Activated naive CD4-positive, alpha-beta T cell treated with anti-CD3 and anti-CD28 coated beads, Interleukin-2, amount 10 ng/mL, durations not matched to agents 7 days and 5 days (primary cell): ENCODE measurements at regions not wholly inside any gene's neighbourhood (a gene's known extent, or its start where the extent isn't known, plus 50 kb on each side); places are given as distances from the start of the nearest gene placed in this dataset.
"Not testable (repeated sequence)": the region's sequence is repeated elsewhere in the genome, so short reads cannot be mapped to it uniquely, and the experiment has no call there.

Experiments used
- CTCF ChIA-PET: fragments of 350-600 bp; sonication (Branson Sonifier 250); formaldehyde crosslinking; loops from one replicate; lab custom pipeline; 2021; ENCODE audit warnings: antibody characterized with exemption; lab: Charles Lee
- DNase-seq: peaks from one replicate; pipeline ENCODE4 v3.0.0-alpha.2; 2020
- H3K27ac Mint-ChIP-seq: one replicate; pipeline ENCODE4 v1.8.0; 2021; ENCODE audit warnings: mild to moderate bottlenecking, moderate library complexity, mixed read lengths
- H3K27me3 Mint-ChIP-seq: one replicate; pipeline ENCODE4 v1.8.0; 2021; ENCODE audit warnings: mild to moderate bottlenecking, mixed read lengths
- H3K36me3 Mint-ChIP-seq: one replicate; pipeline ENCODE4 v1.8.0; 2021; ENCODE audit warnings: mixed read lengths
- H3K4me1 Mint-ChIP-seq: one replicate; pipeline ENCODE4 v1.8.0; 2021; ENCODE audit warnings: mixed read lengths
- H3K4me3 Mint-ChIP-seq: one replicate; pipeline ENCODE4 v1.8.0; 2021; ENCODE audit warnings: mild to moderate bottlenecking, moderate library complexity, mixed read lengths
- H3K9me3 Mint-ChIP-seq: one replicate; pipeline ENCODE4 v1.8.0; 2021; ENCODE audit warnings: mixed read lengths

DNA sequence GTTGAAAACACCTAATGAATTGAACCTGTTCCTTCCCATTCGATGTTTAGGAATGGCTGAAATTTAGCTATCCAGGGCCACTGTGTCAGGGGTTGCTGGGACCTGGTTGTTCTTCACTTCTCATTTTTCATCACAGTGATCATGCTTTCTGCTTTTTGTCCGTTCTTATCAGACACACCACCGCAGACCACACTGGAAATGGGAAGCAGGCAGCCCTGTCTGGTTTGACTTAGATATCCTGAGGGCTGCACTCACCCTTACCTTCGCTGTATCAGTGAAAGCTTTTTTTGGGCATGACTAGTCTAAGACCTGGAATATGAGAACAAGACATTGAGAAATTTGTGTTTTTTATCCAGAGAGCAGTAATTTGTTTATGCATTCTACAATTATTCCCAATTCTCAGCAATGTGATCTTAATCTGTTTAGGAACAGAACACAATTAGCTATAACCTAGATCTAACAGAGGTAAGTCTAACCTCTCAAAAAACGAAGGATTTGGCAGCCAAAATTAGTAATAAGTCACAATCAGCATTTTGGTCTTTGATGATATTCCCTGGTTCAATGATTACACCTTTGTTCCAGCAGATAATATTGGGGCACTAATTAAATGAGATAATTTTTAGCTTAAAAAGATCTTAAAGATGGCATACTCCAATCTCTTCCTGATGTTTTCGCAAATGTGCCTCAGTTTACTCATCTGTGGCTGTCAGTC lies 126.0 kb upstream of the GOT2 start:
- CTCF ChIA-PET, result no interaction called here
- H3K27ac Mint-ChIP-seq, result no peak overlapping the region
- no peaks in the 10 kb centered on the region for H3K36me3 Mint-ChIP-seq
- H3K4me1 Mint-ChIP-seq, result no peaks in the 10 kb centered on the region
- H3K9me3 Mint-ChIP-seq, result no peaks in the 10 kb centered on the region
- no peak overlapping the region for H3K4me3 Mint-ChIP-seq
- no peaks in the 10 kb centered on the region for H3K27me3 Mint-ChIP-seq
- no peak for DNase-seq

DNA sequence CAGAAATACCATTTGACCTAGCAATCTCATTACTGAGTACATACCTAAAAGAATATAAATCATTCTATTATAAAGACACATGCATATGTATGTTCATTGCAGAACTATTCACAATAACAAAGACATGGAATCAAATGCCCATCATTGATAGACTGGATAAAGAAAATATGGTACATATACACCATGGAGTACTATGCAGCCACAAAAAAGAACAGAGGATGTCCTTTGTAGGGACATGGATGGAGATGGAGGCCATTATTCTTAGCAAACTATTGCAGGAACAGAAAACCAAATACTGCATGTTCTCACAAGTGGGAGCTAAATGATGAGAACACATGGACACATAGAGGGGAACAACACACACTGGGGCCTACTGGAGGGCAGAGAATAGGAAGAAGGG lies 124.5 kb upstream of the GOT2 start:
- CTCF ChIA-PET, DNase-seq, H3K4me3 Mint-ChIP-seq, H3K27me3 Mint-ChIP-seq, H3K9me3 Mint-ChIP-seq, H3K4me1 Mint-ChIP-seq, H3K36me3 Mint-ChIP-seq, H3K27ac Mint-ChIP-seq: not testable (repeated sequence)

DNA sequence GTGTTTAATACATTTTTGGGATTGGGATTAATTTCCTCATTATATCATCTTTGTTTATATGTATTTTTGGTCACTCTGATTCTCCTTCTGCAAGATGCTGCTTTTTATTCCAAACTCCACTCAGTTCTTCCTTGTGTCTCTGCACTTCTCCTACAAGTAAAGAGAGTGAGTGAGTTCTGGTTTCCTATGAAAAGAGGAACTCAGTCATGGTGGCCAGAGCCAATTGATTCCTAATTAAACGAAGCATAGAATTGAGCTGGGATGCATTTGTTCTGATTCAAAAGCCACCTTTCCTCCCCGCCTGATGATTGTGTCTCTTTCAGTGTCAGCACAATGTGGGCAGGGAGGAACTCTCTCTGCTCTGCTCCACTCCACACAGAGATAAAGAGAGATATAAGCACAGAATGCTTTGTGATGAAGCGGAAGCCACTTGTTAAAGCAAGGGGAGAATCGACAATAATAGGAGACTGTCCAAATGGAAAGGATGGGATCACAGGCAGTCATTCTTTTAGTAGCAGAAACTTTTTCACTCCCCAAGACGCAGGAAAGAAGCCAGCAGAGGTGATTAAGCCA lies 121.3 kb upstream of the GOT2 start:
- Mint-ChIP-seq H3K27ac (no peak overlapping the region), H3K27me3 (no peaks in the 10 kb centered on the region), H3K4me3 (no peak overlapping the region), H3K36me3 (no peaks in the 10 kb centered on the region), H3K4me1 (no peaks in the 10 kb centered on the region), H3K9me3 (no peaks in the 10 kb centered on the region)
- no peak for DNase-seq
- CTCF ChIA-PET, result no interaction called here

GRCh38 chr16:58853854-58854791 lies 120.0 kb upstream of the GOT2 start:
- DNase-seq, result no peak
- Mint-ChIP-seq H3K27me3 (no peaks in the 10 kb centered on the region), H3K27ac (no peak overlapping the region), H3K9me3 (no peaks in the 10 kb centered on the region), H3K4me3 (no peak overlapping the region), H3K36me3 (no peaks in the 10 kb centered on the region), H3K4me1 (no peaks in the 10 kb centered on the region)
- CTCF ChIA-PET, result no interaction called here

DNA sequence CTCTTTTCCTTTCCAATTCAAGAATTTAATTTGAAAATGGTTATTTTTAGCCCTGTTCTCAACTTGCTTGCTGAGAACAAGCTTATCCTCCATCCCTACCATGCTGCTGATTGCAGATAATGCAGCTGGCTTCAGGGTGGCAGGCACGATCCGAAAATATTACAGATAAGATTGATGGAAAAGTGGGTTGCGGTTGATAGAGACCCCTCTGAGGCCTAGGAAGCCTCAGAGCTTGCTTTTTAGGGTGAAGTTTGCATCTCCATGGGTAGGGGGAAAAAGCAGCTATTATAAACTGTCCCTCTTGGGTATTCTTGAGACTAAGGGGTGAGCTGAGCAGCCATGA lies 116.5 kb upstream of the GOT2 start:
- CTCF ChIA-PET, result no interaction called here
- no peaks in the 10 kb centered on the region for H3K36me3 Mint-ChIP-seq
- no peak for DNase-seq
- no peaks in the 10 kb centered on the region for H3K9me3 Mint-ChIP-seq
- H3K27me3 Mint-ChIP-seq, result no peaks in the 10 kb centered on the region
- H3K27ac Mint-ChIP-seq, result no peak overlapping the region
- H3K4me3 Mint-ChIP-seq, result no peak overlapping the region
- no peaks in the 10 kb centered on the region for H3K4me1 Mint-ChIP-seq

DNA sequence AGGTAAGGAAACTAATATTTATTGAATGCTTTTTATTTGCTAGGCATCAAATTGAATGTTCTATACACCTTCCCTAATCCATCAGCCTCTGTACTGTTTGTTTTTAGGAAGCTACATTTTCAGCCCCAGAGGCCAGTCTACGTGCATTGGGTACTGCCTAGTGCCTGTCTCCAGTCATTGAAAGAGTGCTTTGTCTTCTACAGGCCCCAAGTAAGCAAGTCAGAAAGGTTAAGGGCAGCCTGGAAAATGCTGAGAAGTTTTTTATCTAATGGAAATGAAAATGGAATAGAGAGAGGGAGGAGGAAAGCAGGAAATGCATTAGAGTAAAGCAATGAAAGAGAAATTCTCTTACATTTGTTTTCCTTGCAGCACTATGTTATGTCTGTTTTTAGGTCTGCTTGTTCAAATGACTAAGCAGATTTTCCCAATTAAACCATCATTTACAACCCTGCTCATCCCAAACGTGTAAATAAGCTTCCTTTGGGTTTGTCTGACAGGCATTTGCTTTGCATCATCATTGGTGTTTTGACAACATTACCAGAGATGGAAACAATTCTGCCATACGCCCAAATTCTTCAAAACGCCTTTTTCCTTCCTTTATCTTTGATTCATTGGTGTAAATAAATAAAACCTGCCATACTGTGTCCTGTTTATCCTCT lies 116.0 kb upstream of the GOT2 start:
- H3K36me3 Mint-ChIP-seq, result no peaks in the 10 kb centered on the region
- no peak overlapping the region for H3K4me3 Mint-ChIP-seq
- no peaks in the 10 kb centered on the region for H3K4me1 Mint-ChIP-seq
- H3K9me3 Mint-ChIP-seq, result no peaks in the 10 kb centered on the region
- no peaks in the 10 kb centered on the region for H3K27me3 Mint-ChIP-seq
- no peak overlapping the region for H3K27ac Mint-ChIP-seq
- CTCF ChIA-PET, result no interaction called here
- no peak for DNase-seq

DNA sequence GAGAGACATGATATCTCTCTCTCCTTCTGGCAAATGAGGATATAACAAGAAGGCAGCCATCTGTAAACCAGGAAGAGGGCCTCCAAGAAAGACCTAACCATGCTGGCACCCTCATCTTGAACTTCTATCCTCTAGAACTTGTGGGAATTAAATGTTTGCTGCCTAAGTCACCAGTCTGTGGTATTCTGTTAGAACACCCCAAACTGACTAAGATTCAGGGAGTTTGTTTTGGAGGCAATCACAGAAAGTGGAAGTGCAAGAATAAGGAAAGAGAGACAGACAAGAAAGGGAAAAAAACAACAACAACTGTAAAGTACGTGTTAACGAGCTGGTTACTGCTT lies 114.5 kb upstream of the GOT2 start:
- Mint-ChIP-seq H3K27ac (no peak overlapping the region), H3K4me3 (no peak overlapping the region), H3K4me1 (no peaks in the 10 kb centered on the region), H3K27me3 (no peaks in the 10 kb centered on the region), H3K36me3 (no peaks in the 10 kb centered on the region), H3K9me3 (no peaks in the 10 kb centered on the region)
- DNase-seq, result no peak
- CTCF ChIA-PET, result no interaction called here

GRCh38 chr16:58847902-58848661 lies 114.0 kb upstream of the GOT2 start:
- Mint-ChIP-seq H3K36me3 (no peaks in the 10 kb centered on the region), H3K9me3 (no peaks in the 10 kb centered on the region), H3K27me3 (no peaks in the 10 kb centered on the region), H3K4me3 (no peak overlapping the region), H3K4me1 (no peaks in the 10 kb centered on the region), H3K27ac (no peak overlapping the region)
- CTCF ChIA-PET, result no interaction called here
- DNase-seq, result no peak

GRCh38 chr16:58846226-58846625 lies 112.1 kb upstream of the GOT2 start:
- CTCF ChIA-PET, H3K27me3 Mint-ChIP-seq, DNase-seq, H3K4me3 Mint-ChIP-seq, H3K36me3 Mint-ChIP-seq, H3K4me1 Mint-ChIP-seq, H3K27ac Mint-ChIP-seq, H3K9me3 Mint-ChIP-seq: not testable (repeated sequence)

DNA sequence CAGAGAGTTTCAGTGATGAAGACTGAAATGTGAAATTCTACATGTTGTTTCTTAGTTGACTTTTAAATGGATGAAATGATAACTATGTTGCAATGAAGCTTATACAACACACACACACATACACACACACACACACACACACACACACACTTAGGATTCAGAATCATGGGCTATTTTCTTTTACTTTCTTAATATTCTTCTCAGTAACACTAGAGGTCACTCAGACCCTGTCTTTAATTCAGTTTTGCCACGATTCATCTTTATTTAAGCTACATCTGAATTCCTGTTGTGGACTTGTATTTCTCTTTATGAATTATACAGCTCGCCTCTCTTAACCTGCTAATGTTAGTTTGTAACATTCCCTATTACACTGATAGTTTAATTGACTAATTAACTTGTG lies 109.6 kb upstream of the GOT2 start:
- no peaks in the 10 kb centered on the region for H3K4me1 Mint-ChIP-seq
- H3K27ac Mint-ChIP-seq, result no peak overlapping the region
- H3K27me3 Mint-ChIP-seq, result no peaks in the 10 kb centered on the region
- CTCF ChIA-PET, result interaction anchor here (0.6 kb wide), 1 partner anchor 444 kb away, joined by 4 read pairs; no protein-coding TSS in a partner anchor
- DNase-seq, result no peak
- no peak overlapping the region for H3K4me3 Mint-ChIP-seq
- no peaks in the 10 kb centered on the region for H3K9me3 Mint-ChIP-seq
- H3K36me3 Mint-ChIP-seq, result no peaks in the 10 kb centered on the region

GRCh38 chr16:58842746-58843145 lies 108.6 kb upstream of the GOT2 start:
- no peaks in the 10 kb centered on the region for H3K4me1 Mint-ChIP-seq
- H3K36me3 Mint-ChIP-seq, result no peaks in the 10 kb centered on the region
- no peak for DNase-seq
- no peak overlapping the region for H3K27ac Mint-ChIP-seq
- H3K27me3 Mint-ChIP-seq, result no peaks in the 10 kb centered on the region
- no peak overlapping the region for H3K4me3 Mint-ChIP-seq
- H3K9me3 Mint-ChIP-seq, result no peaks in the 10 kb centered on the region
- CTCF ChIA-PET, result no interaction called here

- Mint-ChIP-seq H3K27me3 (no peaks in the 10 kb centered on the region), H3K27ac (no peak overlapping the region), H3K9me3 (no peaks in the 10 kb centered on the region), H3K4me3 (no peak overlapping the region), H3K4me1 (no peaks in the 10 kb centered on the region), H3K36me3 (no peaks in the 10 kb centered on the region)
- CTCF ChIA-PET, result no interaction called here
- DNase-seq, result no peak
Measured at GRCh38 chr16:58842156-58842555, 108.0 kb upstream of the GOT2 start.

DNA sequence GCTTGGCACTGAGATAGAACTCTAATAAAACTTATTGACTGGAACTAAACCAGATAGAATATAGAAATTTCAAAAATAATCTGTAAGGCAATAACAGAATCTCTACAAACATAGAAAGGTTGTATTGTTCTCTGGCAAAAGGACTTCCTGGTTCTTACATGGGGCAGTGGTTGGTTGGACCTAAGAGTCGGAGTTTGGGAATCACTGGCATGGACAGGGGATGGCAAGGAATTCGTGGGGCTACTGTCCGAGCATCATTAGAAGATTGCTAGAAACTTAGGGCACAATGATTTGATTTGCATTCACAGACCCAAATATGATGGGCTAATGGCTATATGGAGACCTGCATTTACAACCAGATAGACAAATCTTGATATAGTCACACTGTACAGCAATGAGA lies 103.8 kb upstream of the GOT2 start:
- no peak overlapping the region for H3K4me3 Mint-ChIP-seq
- no peak overlapping the region for H3K27ac Mint-ChIP-seq
- no peaks in the 10 kb centered on the region for H3K27me3 Mint-ChIP-seq
- DNase-seq, result no peak
- H3K4me1 Mint-ChIP-seq, result no peaks in the 10 kb centered on the region
- H3K9me3 Mint-ChIP-seq, result no peaks in the 10 kb centered on the region
- CTCF ChIA-PET, result interaction anchor here (0.7 kb wide), 1 partner anchor 192 kb away, joined by 3 read pairs; no protein-coding TSS in a partner anchor
- no peaks in the 10 kb centered on the region for H3K36me3 Mint-ChIP-seq

DNA sequence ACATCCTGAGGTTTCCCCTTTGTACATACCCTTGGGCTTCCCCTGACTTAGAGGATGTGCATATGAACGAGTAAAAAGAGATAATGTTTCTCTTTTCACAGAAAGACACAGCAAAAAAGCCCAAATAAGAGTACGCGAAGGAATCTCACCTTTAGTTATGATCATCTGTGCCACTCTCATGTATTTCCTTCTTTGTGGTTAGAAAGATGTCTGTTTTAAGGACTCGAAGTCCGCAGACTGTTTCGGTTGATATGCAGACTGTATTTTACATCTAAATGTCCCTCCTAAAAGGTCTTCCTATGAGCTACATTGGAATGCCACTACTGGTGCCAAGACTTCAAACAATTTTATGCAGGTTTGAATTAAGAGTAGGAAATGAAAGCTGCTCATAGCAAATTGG lies 102.3 kb upstream of the GOT2 start:
- no peak for DNase-seq
- no peaks in the 10 kb centered on the region for H3K36me3 Mint-ChIP-seq
- no peak overlapping the region for H3K27ac Mint-ChIP-seq
- H3K4me1 Mint-ChIP-seq, result no peaks in the 10 kb centered on the region
- CTCF ChIA-PET, result no interaction called here
- no peaks in the 10 kb centered on the region for H3K27me3 Mint-ChIP-seq
- no peak overlapping the region for H3K4me3 Mint-ChIP-seq
- H3K9me3 Mint-ChIP-seq, result no peaks in the 10 kb centered on the region
